Endothelial cell of umbilical vein (primary cell): ENCODE measurements at regions not wholly inside any gene's neighbourhood (a gene's known extent, or its start where the extent isn't known, plus 50 kb on each side); places are given as distances from the start of the nearest gene placed in this dataset.
"Not testable (repeated sequence)": the region's sequence is repeated elsewhere in the genome, so short reads cannot be mapped to it uniquely, and the experiment has no call there.

Source experiments
- BruUV-seq: library from RNA; stranded (reverse); fragments of 400-500 nt; replicated peaks from 2 replicates; lab custom pipeline; 2021; lab: Mats Ljungman, UMichigan
- CTCF ChIA-PET: fragments of 300-600, 350-600 bp; sonication (Branson Sonifier 250); formaldehyde crosslinking; loops from one replicate; lab custom pipeline; 2021; ENCODE audit warnings: antibody characterized with exemption, inconsistent platforms; lab: Charles Lee
- POLR2A ChIA-PET: fragments of 300-600, 350-600 bp; sonication (Branson Sonifier 250); formaldehyde crosslinking; loops from one replicate; lab custom pipeline; 2021; ENCODE audit warnings: antibody characterized with exemption, inconsistent platforms; lab: Charles Lee
- DNase-seq: peaks from one replicate; pipeline ENCODE4 v3.0.0-alpha.2; 2011; ENCODE audit warnings: low read depth, low spot score
- FAIRE-seq: peaks from 2 replicates; lab custom pipeline; 2011; peaks lifted over from hg19 to GRCh38; lab: Jason Lieb, UNC
- H2AFZ ChIP-seq: 2 replicates; pipeline ENCODE4 v1.6.0; 2012; ENCODE audit warnings: low read depth, low read length, control low read depth, inconsistent platforms
- H3K27ac ChIP-seq: 2 replicates; pipeline ENCODE4 v1.5.1; 2011; ENCODE audit warnings: low read depth, mild to moderate bottlenecking, control low read depth, low read length, moderate library complexity; ENCODE audit not compliant: insufficient read depth
- H3K27me3 ChIP-seq, 2 experiments: 2 replicates each; pipeline versions ENCODE4 v1.6.0 to v1.6.1; 2011; ENCODE audit warnings: low read length in 2 of 2, mixed read lengths in 1 of 2; ENCODE audit not compliant: control insufficient read depth in 2 of 2, insufficient read depth in 2 of 2
- H3K36me3 ChIP-seq, 2 experiments: 2 replicates in 1 of 2; 3 replicates in 1 of 2; pipeline ENCODE4 v1.5.1; 2011; ENCODE audit warnings: low read length in 2 of 2, mild to moderate bottlenecking in 1 of 2, moderate library complexity in 1 of 2; ENCODE audit not compliant: control insufficient read depth in 2 of 2, insufficient read depth in 2 of 2; ENCODE audit errors: extremely low read depth in 1 of 2
- H3K4me1 ChIP-seq: 3 replicates; pipeline ENCODE4 v1.5.1; 2011; ENCODE audit warnings: mild to moderate bottlenecking, low read length; ENCODE audit not compliant: control insufficient read depth, insufficient read depth; ENCODE audit errors: extremely low read depth
- H3K4me2 ChIP-seq: 2 replicates; pipeline ENCODE4 v1.6.1; 2011; ENCODE audit warnings: low read length, control low read depth, mixed read lengths; ENCODE audit not compliant: insufficient read depth
- H3K4me3 ChIP-seq, 3 experiments: fragments of 200-600 bp in 1 of 3; sonication (generic), shearing (Covaris generic) in 1 of 3; replicated peaks in 1 of 3; 2 replicates each; pipeline ENCODE4 v1.5.1; 2011 to 2016; ENCODE audit warnings: control low read depth in 3 of 3, low read length in 3 of 3, mild to moderate bottlenecking in 2 of 3, inconsistent platforms in 1 of 3, low read depth in 1 of 3, moderate library complexity in 1 of 3; ENCODE audit not compliant: insufficient read depth in 1 of 3
- H3K79me2 ChIP-seq: 2 replicates; pipeline ENCODE4 v1.6.0; 2012; ENCODE audit warnings: low read length, inconsistent platforms; ENCODE audit not compliant: control insufficient read depth, insufficient read depth
- H3K9ac ChIP-seq: replicated peaks from 2 replicates; pipeline ENCODE3; 2011; ENCODE audit warnings: low read length, control low read depth; ENCODE audit not compliant: insufficient read depth; ENCODE audit errors: extremely low read depth
- H3K9me1 ChIP-seq: replicated peaks from 3 replicates; pipeline ENCODE4 v1.6.0; 2011; ENCODE audit warnings: mild to moderate bottlenecking, low read length; ENCODE audit not compliant: control insufficient read depth, insufficient read depth; ENCODE audit errors: extremely low read depth
- H3K9me3 ChIP-seq: replicated peaks from 2 replicates; pipeline ENCODE4 v1.5.1; 2012; ENCODE audit warnings: low read length, inconsistent platforms; ENCODE audit not compliant: control insufficient read depth, insufficient read depth
- H4K20me1 ChIP-seq: replicated peaks from 2 replicates; pipeline ENCODE3; 2011; ENCODE audit warnings: mild to moderate bottlenecking, low read length; ENCODE audit not compliant: control insufficient read depth, insufficient read depth; ENCODE audit errors: extremely low read depth
- dilution Hi-C: fragments of 300-500 bp; cut with MboI; formaldehyde crosslinking; loops from one replicate; pipeline ENCODE4 v1.15.0; 2019; ENCODE audit warnings: low sequenced_read_pairs; ENCODE audit not compliant: extremely low pct_ligation_motif_present
- intact Hi-C: fragments of 100-400 bp; cut with micrococcal nuclease; formaldehyde crosslinking; loops from one replicate; pipeline ENCODE4 v1.10.0; 2022

DNA sequence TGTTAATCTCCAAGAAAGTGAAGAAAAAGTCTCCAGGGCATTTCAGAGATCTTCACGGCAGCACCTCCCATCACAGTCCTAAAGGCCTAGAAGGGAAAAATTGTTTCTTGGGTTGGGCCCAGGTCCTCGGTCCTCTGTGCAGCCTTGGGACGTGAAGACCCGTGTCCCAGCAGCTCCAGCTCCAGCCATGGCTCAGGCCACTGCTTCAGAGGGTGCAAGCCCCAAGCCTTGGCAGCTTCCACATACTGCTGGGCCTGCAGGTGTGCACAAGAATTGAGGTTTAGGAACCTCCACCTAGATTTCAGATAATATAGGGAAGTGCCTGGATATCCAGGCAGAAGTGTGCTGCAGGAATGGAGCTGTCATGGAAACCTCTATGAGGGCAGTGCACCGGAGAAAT is 176.2 kb upstream of the ZNF322 start:
- H3K79me2 ChIP-seq, H3K9ac ChIP-seq, H3K27ac ChIP-seq, FAIRE-seq, DNase-seq, H4K20me1 ChIP-seq, BruUV-seq, H3K4me1 ChIP-seq, H3K36me3 ChIP-seq, POLR2A ChIA-PET, H2AFZ ChIP-seq, dilution Hi-C loops, H3K4me2 ChIP-seq, H3K9me1 ChIP-seq, H3K4me3 ChIP-seq, H3K9me3 ChIP-seq, intact Hi-C loops, CTCF ChIA-PET, H3K27me3 ChIP-seq: not testable (repeated sequence)

DNA sequence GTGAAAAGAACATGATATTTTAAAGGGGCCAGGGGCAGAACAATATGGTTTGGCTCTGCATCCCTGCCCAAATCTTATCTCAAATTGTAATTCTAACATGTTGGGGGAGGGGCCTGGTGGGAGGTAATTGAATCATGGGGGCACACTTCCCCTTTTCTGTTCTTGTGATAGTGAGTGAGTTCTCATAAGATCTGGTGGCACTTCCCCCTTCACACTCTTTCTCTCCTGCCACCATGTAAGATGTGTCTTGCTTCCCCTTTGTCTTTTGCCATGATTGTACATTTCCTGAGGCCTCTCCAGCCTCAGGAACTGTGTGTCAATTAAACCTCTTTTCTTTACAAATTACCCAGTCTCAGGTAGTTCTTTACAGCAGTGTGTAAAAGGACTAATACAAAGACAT is 177.1 kb upstream of the ZNF322 start:
- dilution Hi-C loops, H3K36me3 ChIP-seq, BruUV-seq, intact Hi-C loops, H3K9ac ChIP-seq, H2AFZ ChIP-seq, H3K4me1 ChIP-seq, H3K9me1 ChIP-seq, FAIRE-seq, H3K27me3 ChIP-seq, H3K4me2 ChIP-seq, H3K27ac ChIP-seq, CTCF ChIA-PET, H4K20me1 ChIP-seq, H3K4me3 ChIP-seq, POLR2A ChIA-PET, DNase-seq, H3K79me2 ChIP-seq, H3K9me3 ChIP-seq: not testable (repeated sequence)

DNA sequence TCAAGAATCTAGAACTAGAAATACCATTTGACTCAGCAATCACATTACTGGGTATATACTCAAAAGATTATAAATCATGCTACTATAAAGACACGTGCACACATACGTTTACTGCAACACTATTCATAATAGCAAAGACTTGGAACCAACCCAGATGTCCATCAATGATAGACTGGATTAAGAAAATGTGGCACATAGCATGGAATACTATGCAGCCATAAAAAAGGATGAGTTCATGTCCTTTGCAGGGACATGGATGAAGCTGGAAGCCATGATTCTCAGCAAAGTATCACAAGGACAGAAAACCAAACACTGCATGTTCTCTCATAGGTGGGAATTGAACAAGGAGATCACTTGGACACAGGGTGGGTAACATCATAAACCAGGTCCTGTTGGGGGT is 185.3 kb upstream of the ZNF322 start:
- H3K27ac ChIP-seq, dilution Hi-C loops, H3K9me1 ChIP-seq, CTCF ChIA-PET, FAIRE-seq, H3K4me3 ChIP-seq, POLR2A ChIA-PET, H3K4me2 ChIP-seq, DNase-seq, H3K27me3 ChIP-seq, H3K4me1 ChIP-seq, H3K36me3 ChIP-seq, BruUV-seq, H3K9me3 ChIP-seq, H3K79me2 ChIP-seq, intact Hi-C loops, H3K9ac ChIP-seq, H4K20me1 ChIP-seq, H2AFZ ChIP-seq: not testable (repeated sequence)

DNA sequence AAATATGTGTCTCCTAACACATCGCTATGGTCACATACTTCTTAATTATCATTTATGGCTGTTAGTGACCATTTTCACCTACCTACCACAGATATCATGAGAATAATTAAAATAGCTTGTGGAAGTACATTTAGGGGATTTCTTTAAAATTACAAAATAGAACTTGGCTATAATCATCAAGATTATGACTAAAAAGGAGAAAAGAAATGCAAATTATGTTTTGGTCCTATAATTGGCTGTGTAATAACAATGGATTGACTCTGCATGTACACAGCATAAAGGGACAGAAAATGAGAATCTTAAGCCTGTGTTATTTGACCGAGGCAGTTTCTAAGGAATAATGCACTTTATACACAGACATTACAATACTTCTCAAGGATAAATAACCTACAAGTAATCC is 197.7 kb upstream of the ZNF322 start:
- H3K4me1 ChIP-seq, H2AFZ ChIP-seq, BruUV-seq, H4K20me1 ChIP-seq, DNase-seq, H3K27ac ChIP-seq, H3K9ac ChIP-seq, H3K4me2 ChIP-seq, H3K9me1 ChIP-seq, CTCF ChIA-PET, dilution Hi-C loops, FAIRE-seq, H3K9me3 ChIP-seq, POLR2A ChIA-PET, intact Hi-C loops, H3K36me3 ChIP-seq, H3K27me3 ChIP-seq, H3K4me3 ChIP-seq, H3K79me2 ChIP-seq: not testable (repeated sequence)
